G401 (cell line): ENCODE measurements at regions not wholly inside any gene's neighbourhood (a gene's known extent, or its start where the extent isn't known, plus 50 kb on each side); places are given as distances from the start of the nearest gene placed in this dataset.
"Not testable (repeated sequence)": the region's sequence is repeated elsewhere in the genome, so short reads cannot be mapped to it uniquely, and the experiment has no call there.

Experiments used
- DNase-seq: peaks from one replicate; pipeline ENCODE4 v3.0.0-alpha.2; 2015; ENCODE audit warnings: low spot score
- in situ Hi-C: cut with HindIII; loops from 2 replicates; pipeline ENCODE4 v1.10.0; 2016; ENCODE audit warnings: low sequenced_read_pairs, mixed read lengths

DNA sequence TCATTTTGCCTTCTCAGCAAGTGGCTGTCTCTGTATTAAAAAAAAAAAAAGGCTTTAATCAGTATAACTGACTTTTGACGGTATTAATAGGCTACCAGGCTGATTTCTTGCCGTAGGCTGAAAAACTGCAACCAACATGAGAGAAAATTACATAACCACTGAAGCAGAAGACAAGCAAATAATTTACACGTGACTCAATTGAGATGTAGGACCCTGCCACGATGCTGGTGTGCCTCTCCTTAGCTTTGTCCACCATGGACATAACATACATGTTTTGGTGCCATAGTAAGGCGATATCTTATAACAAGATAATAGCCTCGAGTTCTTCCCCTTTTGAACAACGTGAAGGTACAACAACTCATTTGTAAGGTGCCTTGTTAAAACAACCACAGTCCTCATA lies 88.7 kb upstream of the GRIP1 start:
- in situ Hi-C loops = no loop called here
- DNase-seq = no peak

GRCh38 chr12:66768293-66768692 lies 89.4 kb upstream of the GRIP1 start:
- DNase-seq = no peak
- in situ Hi-C loops = no loop called here

- no peak for DNase-seq
- in situ Hi-C loops = no loop called here
These were observed 96.1 kb upstream of the GRIP1 start for GRCh38 chr12:66774929-66775328.

GRCh38 chr12:66775871-66776270 lies 97.0 kb upstream of the GRIP1 start:
- DNase-seq = no peak
- in situ Hi-C loops = no loop called here

DNA sequence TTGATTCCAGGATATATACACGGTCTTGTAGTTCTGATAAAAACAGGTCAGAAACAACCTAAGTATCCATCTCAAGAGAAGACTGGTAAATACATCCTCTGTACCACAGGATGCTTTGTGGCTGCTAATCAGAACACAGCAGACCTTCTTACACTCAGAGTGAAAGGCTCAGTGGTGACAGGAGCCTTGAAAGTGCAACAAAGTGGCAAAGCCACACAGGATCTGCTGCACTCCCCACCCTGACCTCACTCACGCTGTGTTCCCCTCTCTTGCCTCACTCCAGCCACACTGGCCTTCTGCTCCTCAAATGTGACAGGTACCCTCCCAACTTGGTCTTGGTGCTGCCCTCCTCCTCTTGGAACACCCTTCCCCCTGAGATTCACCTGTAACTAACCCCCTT lies 98.1 kb upstream of the GRIP1 start:
- DNase-seq = no peak
- in situ Hi-C loops = no loop called here

GRCh38 chr12:66779466-66779865 lies 100.6 kb upstream of the GRIP1 start:
- no peak for DNase-seq
- in situ Hi-C loops = no loop called here

DNA sequence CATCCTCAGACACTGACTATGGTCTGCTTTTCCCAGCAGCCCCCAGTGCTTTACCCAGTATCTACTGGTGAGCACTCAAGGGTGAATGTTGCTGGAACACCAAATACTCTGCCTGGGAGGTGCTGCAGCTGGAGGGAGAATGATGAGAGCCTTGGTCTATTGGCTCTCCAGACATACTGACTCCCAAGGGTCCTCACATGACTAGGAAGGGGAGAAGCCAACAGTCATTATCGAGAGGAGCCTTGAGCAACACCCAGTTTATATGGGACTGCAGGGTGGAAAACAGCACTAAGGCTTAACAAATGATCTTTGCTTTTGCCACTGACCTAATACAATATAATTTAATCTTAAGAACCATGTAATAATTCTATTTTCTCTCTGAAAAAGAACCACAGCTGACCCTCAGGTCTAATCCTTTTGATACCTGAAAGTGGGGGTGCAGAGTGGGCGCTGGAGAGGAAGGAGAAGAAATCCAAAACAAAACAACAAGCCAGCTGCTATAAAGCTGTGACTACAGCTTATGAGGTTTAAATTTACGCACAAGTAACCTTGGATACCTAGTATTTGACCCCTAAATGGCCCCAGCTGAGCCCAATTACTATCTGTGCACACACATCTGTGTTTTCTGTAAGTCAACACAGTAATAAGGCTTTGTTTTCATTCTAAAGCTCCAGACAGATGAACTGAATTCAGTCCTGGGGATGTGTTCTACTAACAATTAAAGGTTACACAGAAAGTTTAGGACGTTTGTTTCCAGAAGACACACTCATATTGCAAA lies 107.8 kb upstream of the GRIP1 start:
- in situ Hi-C loops = no loop called here
- DNase-seq = no peak

GRCh38 chr12:66799551-66799950 lies 120.7 kb upstream of the GRIP1 start:
- in situ Hi-C loops = no loop called here
- DNase-seq = no peak

- in situ Hi-C loops = no loop called here
- DNase-seq = no peak
These were observed 121.2 kb upstream of the GRIP1 start for GRCh38 chr12:66800046-66800445.

DNA sequence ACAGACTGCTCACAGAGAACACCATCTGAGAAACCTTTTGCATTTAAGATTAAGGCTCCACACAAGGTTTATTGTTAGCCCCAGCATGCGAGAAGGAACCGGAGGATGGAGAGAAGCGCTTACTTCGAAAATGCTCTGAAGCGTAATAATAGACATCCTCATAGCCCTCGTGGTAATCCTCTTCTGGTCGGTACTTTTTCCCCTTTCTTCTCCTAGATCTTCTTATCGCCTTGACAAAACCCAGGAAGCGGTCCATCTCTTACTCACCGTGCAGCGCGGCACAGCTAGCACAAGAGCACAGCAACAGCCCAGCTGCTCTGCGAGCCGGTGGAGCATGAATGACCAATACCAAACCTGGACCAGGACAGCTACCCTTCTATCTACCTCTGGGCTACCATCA lies 125.1 kb upstream of the GRIP1 start:
- no peak for DNase-seq

GRCh38 chr12:66804563-66804974 lies 125.7 kb upstream of the GRIP1 start:
- DNase-seq = no peak
- in situ Hi-C loops = no loop called here

More for the DNA sequence above, 125.1 kb upstream of the GRIP1 start:
- in situ Hi-C loops = no loop called here

DNA sequence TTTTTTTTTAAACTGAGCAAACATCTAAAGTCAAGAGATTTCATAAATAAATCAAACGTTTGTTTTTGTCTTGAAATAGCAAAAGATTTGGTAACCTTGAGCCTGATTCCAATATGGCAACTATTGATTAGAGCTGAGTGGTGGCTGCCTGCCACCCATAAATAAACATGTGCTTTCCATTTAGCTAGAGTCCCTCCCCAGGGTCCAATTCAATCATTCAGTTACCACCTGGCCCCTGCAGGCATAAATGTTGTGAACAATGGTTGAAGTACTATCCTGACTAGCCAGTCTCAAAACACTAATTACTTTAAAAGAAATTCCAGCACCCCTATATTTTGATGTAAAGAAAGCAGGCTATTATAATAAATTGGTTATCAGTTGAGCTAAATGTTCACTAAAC lies 129.7 kb upstream of the GRIP1 start:
- DNase-seq = no peak
- in situ Hi-C loops = no loop called here

GRCh38 chr12:66813137-66813892 lies 134.4 kb upstream of the GRIP1 start:
- in situ Hi-C loops = no loop called here
- DNase-seq = no peak

DNA sequence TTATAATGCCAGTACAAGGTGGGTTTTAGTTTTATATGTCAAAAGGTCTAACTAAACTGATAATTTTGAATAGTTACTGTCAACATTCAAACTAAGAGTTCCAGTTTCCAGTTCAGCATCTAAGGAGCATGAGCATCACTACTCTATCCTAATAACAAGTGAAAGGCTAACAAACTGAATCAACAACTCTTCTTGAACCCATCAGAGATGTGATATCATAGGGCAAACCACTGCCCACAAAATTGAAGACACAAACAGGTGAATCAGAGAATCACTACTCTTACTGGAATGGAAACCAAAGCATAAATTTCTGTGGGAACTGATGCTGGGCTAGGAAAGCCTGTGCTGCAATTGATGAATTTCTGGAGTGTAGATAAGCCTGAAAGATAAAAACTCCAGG lies 140.7 kb upstream of the GRIP1 start:
- DNase-seq = no peak
- in situ Hi-C loops = no loop called here

DNA sequence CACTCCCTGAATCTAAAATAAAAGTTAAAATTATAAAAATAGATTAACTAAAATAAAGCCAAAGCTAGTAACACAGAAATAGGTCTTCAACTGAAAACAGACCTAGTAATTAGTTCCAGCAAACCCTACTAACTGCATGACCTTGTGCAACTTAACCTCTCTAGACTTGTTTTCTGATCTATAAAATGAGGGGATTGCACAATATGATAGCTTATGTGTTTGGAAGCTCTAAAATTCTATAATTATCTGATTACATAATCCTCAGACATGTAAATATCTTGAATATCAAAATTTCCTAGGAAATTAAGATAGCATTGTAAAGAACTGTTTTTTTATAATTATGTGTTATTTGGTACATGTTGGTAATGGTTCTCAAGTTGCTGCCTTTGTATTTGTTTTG lies 144.1 kb upstream of the GRIP1 start:
- in situ Hi-C loops = no loop called here
- DNase-seq = no peak

- in situ Hi-C loops = no loop called here
- DNase-seq = no peak
These were observed 145.1 kb upstream of the GRIP1 start for GRCh38 chr12:66823857-66824570.

DNA sequence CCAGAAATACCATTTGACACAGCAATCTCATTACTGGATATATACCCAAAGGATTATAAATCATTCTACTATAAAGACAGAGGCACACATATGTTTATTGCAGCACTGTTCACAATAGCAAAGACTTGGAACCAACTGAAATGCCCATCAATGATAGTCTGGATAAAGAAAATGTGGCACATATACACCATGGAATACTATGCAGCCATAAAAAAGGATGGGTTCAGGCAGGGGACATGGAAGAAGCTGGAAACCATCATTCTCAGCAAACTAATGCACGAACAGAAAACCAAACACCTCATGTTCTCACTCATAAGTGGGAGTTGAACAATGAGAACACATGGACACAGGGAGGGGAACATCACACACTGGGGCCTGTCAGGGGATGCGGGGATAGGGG lies 147.0 kb upstream of the GRIP1 start:
- DNase-seq, in situ Hi-C loops: not testable (repeated sequence)

GRCh38 chr12:66829660-66830325 lies 150.9 kb upstream of the GRIP1 start:
- DNase-seq = no peak
- in situ Hi-C loops = no loop called here

GRCh38 chr12:66831495-66831894 lies 152.6 kb upstream of the GRIP1 start:
- in situ Hi-C loops = no loop called here
- no peak for DNase-seq

DNA sequence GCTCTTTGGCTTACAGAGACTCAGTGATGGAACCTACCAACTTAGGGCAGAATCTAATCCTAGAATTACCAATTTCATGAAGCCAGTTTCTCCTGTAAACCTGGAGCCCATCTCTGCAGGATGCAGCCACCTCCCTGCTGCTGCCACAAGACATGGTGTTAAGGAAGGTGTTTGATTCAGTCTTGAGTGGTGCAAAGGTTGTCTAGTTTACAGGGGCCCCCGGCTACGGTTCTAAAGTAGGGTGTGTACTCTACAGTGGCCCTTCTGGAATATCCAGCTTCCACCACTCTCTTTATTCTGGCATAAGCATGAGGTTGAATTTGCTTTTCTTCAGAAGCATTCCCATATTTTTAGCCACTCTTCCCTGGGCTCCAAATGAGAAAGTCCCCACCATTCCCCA lies 154.1 kb upstream of the GRIP1 start:
- no peak for DNase-seq
- in situ Hi-C loops = no loop called here
